Ascending aorta (tissue), 2 donors: ENCODE measurements at regions not wholly inside any gene's neighbourhood (a gene's known extent, or its start where the extent isn't known, plus 50 kb on each side); places are given as distances from the start of the nearest gene placed in this dataset.

Source experiments
- DNase-seq, 2 donors: peaks; one replicate each; pipeline ENCODE4 v3.0.0-alpha.2; 2019; ENCODE audit warnings: low spot score in 2 of 2
- H3K27ac ChIP-seq, 2 donors: fragments of 200-600 bp; sonication (generic); one replicate each; pipeline ENCODE4 v1.5.1; 2016 to 2017; ENCODE audit warnings: mild to moderate bottlenecking in 1 of 2
- H3K27me3 ChIP-seq: fragments of 200-600 bp; sonication (generic); one replicate; pipeline ENCODE4 v1.5.1; 2017
- H3K36me3 ChIP-seq, 2 donors: fragments of 200-600 bp; sonication (generic); one replicate each; pipeline ENCODE4 v1.5.1; 2016
- H3K4me1 ChIP-seq, 2 donors: fragments of 200-600 bp; sonication (generic); one replicate each; pipeline ENCODE4 v1.5.1; 2016 to 2017; ENCODE audit warnings: mild to moderate bottlenecking in 1 of 2
- H3K4me3 ChIP-seq, 2 donors: fragments of 200-600 bp; sonication (generic); one replicate each; pipeline ENCODE4 v1.5.1; 2016 to 2017; ENCODE audit warnings: mild to moderate bottlenecking in 1 of 2
- H3K9me3 ChIP-seq, 2 donors: fragments of 200-600 bp; sonication (generic); one replicate each; pipeline ENCODE4 v1.5.1; 2016
- intact Hi-C: fragments of 100-400 bp; cut with DNase I; formaldehyde crosslinking; loops from one replicate; pipeline ENCODE4 v1.15.1; 2023
- TF ChIP-seq, protein P1 (sequence below), 3 experiments: fragments of 200-600 bp in 2 of 3; fragments of 450-650 bp in 1 of 3; sonication (generic) in 2 of 3; IDR thresholded peaks; one replicate each; pipeline ENCODE4 v1.5.1; 2016 to 2019; ENCODE audit warnings: antibody characterized with exemption in 3 of 3, mild to moderate bottlenecking in 1 of 3, moderate library complexity in 1 of 3

GRCh38 chr9:2337627-2338026, 284.0 kb upstream of the VLDLR start:
- intact Hi-C loops = no loop called here
- Histone ChIP-seq H3K4me3 (no peak overlapping the region), H3K4me1 (no peaks in the 10 kb centered on the region), H3K9me3 (no peaks in the 10 kb centered on the region), H3K27me3 (no peaks in the 10 kb centered on the region), H3K27ac (no peak overlapping the region), H3K36me3 (no peaks in the 10 kb centered on the region)
- no peak for DNase-seq
- TF ChIP-seq, protein P1, sequence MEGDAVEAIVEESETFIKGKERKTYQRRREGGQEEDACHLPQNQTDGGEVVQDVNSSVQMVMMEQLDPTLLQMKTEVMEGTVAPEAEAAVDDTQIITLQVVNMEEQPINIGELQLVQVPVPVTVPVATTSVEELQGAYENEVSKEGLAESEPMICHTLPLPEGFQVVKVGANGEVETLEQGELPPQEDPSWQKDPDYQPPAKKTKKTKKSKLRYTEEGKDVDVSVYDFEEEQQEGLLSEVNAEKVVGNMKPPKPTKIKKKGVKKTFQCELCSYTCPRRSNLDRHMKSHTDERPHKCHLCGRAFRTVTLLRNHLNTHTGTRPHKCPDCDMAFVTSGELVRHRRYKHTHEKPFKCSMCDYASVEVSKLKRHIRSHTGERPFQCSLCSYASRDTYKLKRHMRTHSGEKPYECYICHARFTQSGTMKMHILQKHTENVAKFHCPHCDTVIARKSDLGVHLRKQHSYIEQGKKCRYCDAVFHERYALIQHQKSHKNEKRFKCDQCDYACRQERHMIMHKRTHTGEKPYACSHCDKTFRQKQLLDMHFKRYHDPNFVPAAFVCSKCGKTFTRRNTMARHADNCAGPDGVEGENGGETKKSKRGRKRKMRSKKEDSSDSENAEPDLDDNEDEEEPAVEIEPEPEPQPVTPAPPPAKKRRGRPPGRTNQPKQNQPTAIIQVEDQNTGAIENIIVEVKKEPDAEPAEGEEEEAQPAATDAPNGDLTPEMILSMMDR (IDR thresholded peaks at IDR 0.05) = no peak

DNA sequence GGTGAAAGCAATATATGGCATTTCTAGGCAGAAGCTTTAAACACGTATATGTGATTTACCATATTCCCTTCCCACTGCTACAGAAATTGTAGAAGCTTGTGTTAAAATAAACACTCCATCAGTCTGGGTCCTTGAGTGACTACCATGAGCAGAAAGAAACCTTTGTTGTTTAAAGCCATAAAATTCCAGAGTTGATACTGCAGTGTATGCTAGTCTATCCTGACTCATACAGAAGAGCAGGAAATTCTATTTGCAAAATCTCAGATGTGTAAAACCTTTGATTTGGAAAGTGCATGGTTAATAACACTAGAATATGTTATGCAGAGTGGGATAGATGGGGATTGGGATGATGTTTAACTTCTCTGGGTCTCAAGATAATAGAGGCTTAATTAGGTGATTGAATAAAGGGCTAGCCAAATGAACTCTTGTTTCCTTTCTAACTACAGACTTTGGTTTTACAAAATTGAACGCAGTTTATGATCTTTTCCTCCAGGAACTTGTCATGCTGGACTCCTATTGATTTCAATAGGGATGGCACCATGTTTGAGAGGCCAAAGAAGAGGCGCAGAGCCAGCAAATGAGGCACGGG, 282.7 kb upstream of the VLDLR start:
- TF ChIP-seq, protein P1 (IDR thresholded peaks at IDR 0.05) = no peak
- Histone ChIP-seq H3K4me1 (no peaks in the 10 kb centered on the region), H3K4me3 (no peak overlapping the region), H3K36me3 (no peaks in the 10 kb centered on the region), H3K27ac (no peak overlapping the region), H3K9me3 (no peaks in the 10 kb centered on the region), H3K27me3 (no peaks in the 10 kb centered on the region)
- intact Hi-C loops = no loop called here
- no peak for DNase-seq

- intact Hi-C loops = no loop called here
- H3K9me3 ChIP-seq = no peaks in the 10 kb centered on the region
- H3K4me1 ChIP-seq = no peaks in the 10 kb centered on the region
- H3K27ac ChIP-seq = no peak overlapping the region
- TF ChIP-seq, protein P1 (IDR thresholded peaks at IDR 0.05) = no peak
- no peaks in the 10 kb centered on the region for H3K27me3 ChIP-seq
- H3K4me3 ChIP-seq = no peak overlapping the region
- no peaks in the 10 kb centered on the region for H3K36me3 ChIP-seq
- no peak for DNase-seq
Observed at GRCh38 chr9:2339416-2339815, 282.2 kb upstream of the VLDLR start.

- DNase-seq = no peak
Observed at GRCh38 chr9:2340046-2340760, 281.4 kb upstream of the VLDLR start.

GRCh38 chr9:2341126-2341525, 280.5 kb upstream of the VLDLR start:
- H3K27ac ChIP-seq = no peak overlapping the region
- TF ChIP-seq, protein P1 (IDR thresholded peaks at IDR 0.05) = no peak
- intact Hi-C loops = no loop called here
- DNase-seq = no peak
- no peaks in the 10 kb centered on the region for H3K4me1 ChIP-seq
- H3K9me3 ChIP-seq = no peaks in the 10 kb centered on the region
- no peaks in the 10 kb centered on the region for H3K27me3 ChIP-seq
- H3K4me3 ChIP-seq = no peak overlapping the region
- H3K36me3 ChIP-seq = no peaks in the 10 kb centered on the region

More at GRCh38 chr9:2340046-2340760, 281.4 kb upstream of the VLDLR start:
- H3K36me3 ChIP-seq = no peaks in the 10 kb centered on the region
- TF ChIP-seq, protein P1 (IDR thresholded peaks at IDR 0.05) = no peak
- intact Hi-C loops = no loop called here
- no peak overlapping the region for H3K27ac ChIP-seq
- H3K4me3 ChIP-seq = no peak overlapping the region
- H3K4me1 ChIP-seq = no peaks in the 10 kb centered on the region
- no peaks in the 10 kb centered on the region for H3K27me3 ChIP-seq
- H3K9me3 ChIP-seq = no peaks in the 10 kb centered on the region
